ENCODE measurements at regions not wholly inside any gene's neighbourhood (a gene's known extent, or its start where the extent isn't known, plus 50 kb on each side); places are given as distances from the start of the nearest gene placed in this dataset.

GRCh38 chr1:60742339-60742738, 340.0 kb upstream of the NFIA start:
- H3K4me3 ChIP-seq (ENCODE audit: low read depth, low read length), result no peak overlapping the region
- TF ChIP-seq CTCF (IDR thresholded peaks at IDR 0.05; ENCODE audit: insufficient read depth, low read depth, low read length, missing control alignments), result no peak
- no peak for DNase-seq (ENCODE audit: low read depth)

GRCh38 chr1:60740154-60740553, 342.2 kb upstream of the NFIA start:
- no peak overlapping the region for H3K4me3 ChIP-seq (ENCODE audit: low read depth, low read length)
- TF ChIP-seq CTCF (IDR thresholded peaks at IDR 0.05; ENCODE audit: insufficient read depth, low read depth, low read length, missing control alignments), result no peak
- no peak for DNase-seq (ENCODE audit: low read depth)

GRCh38 chr1:60739729-60740128, 342.6 kb upstream of the NFIA start:
- no peak overlapping the region for H3K4me3 ChIP-seq (ENCODE audit: low read depth, low read length)
- no peak for TF ChIP-seq CTCF (IDR thresholded peaks at IDR 0.05; ENCODE audit: insufficient read depth, low read depth, low read length, missing control alignments)
- DNase-seq (ENCODE audit: low read depth), result no peak

- H3K4me3 ChIP-seq (ENCODE audit: low read depth, low read length), result no peak overlapping the region
- DNase-seq (ENCODE audit: low read depth), result no peak
- TF ChIP-seq CTCF (IDR thresholded peaks at IDR 0.05; ENCODE audit: insufficient read depth, low read depth, low read length, missing control alignments), result no peak
These were observed 349.4 kb upstream of the NFIA start for GRCh38 chr1:60732977-60733401.

GRCh38 chr1:60731321-60731720, 351.0 kb upstream of the NFIA start:
- no peak overlapping the region for H3K4me3 ChIP-seq (ENCODE audit: low read depth, low read length)
- TF ChIP-seq CTCF (IDR thresholded peaks at IDR 0.05; ENCODE audit: insufficient read depth, low read depth, low read length, missing control alignments), result no peak
- no peak for DNase-seq (ENCODE audit: low read depth)

- no peak overlapping the region for H3K4me3 ChIP-seq (ENCODE audit: low read depth, low read length)
- no peak for DNase-seq (ENCODE audit: low read depth)
- TF ChIP-seq CTCF (IDR thresholded peaks at IDR 0.05; ENCODE audit: insufficient read depth, low read depth, low read length, missing control alignments), result no peak
These were observed 354.8 kb upstream of the NFIA start for GRCh38 chr1:60727552-60727951.

- TF ChIP-seq CTCF (IDR thresholded peaks at IDR 0.05; ENCODE audit: insufficient read depth, low read depth, low read length, missing control alignments), result no peak
- no peak for DNase-seq (ENCODE audit: low read depth)
- H3K4me3 ChIP-seq (ENCODE audit: low read depth, low read length), result no peak overlapping the region
These were observed 365.9 kb upstream of the NFIA start for GRCh38 chr1:60716472-60716871.
